SK-N-SH (cell line): ENCODE measurements at regions not wholly inside any gene's neighbourhood (a gene's known extent, or its start where the extent isn't known, plus 50 kb on each side); places are given as distances from the start of the nearest gene placed in this dataset.

Experiments used
- CTCF ChIP-seq: fragments of 200-600 bp; sonication (generic); IDR thresholded peaks from 2 replicates; pipeline ENCODE4 v1.6.1; 2017; ENCODE audit warnings: antibody characterized with exemption, mild to moderate bottlenecking, moderate library complexity
- EZH2phosphoT487 ChIP-seq: fragments of 200-600 bp; sonication (generic); IDR thresholded peaks from 2 replicates; pipeline ENCODE4 v1.6.1; 2017; ENCODE audit warnings: low read depth, mixed run types, mild to moderate bottlenecking, antibody characterized with exemption, moderate library complexity, borderline replicate concordance
- GATA2 ChIP-seq: sonication (generic); formaldehyde crosslinking; IDR thresholded peaks from 2 replicates; pipeline ENCODE4 v1.5.0; 2020; ENCODE audit warnings: mild to moderate bottlenecking, missing genetic modification reagents
- JUND ChIP-seq: IDR thresholded peaks from 2 replicates; pipeline ENCODE4 v1.4.0; 2012
- NRF1 ChIP-seq: IDR thresholded peaks from 2 replicates; pipeline ENCODE4 v1.6.1; 2012; ENCODE audit warnings: low read depth, mild to moderate bottlenecking, low read length
- POLR2AphosphoS5 ChIP-seq: IDR thresholded peaks from 2 replicates; pipeline ENCODE4 v1.6.1; 2012; ENCODE audit warnings: low read depth, low read length
- RAD21 ChIP-seq: IDR thresholded peaks from 2 replicates; pipeline ENCODE4 v1.6.1; 2012; ENCODE audit warnings: mild to moderate bottlenecking, low read length
- YY1 ChIP-seq: IDR thresholded peaks from 2 replicates; pipeline ENCODE4 v1.4.0; 2012; ENCODE audit warnings: low read depth, mild to moderate bottlenecking
- TF ChIP-seq, protein P1 (sequence below): IDR thresholded peaks from 2 replicates; pipeline ENCODE4; 2012

GRCh38 chr6:163695414-163695864 lies 280.9 kb downstream of the QKI start:
- no peak for TF ChIP-seq CTCF
- no peak for TF ChIP-seq JUND
- no peak for TF ChIP-seq POLR2AphosphoS5
- TF ChIP-seq EZH2phosphoT487 = no peak
- no peak for TF ChIP-seq YY1
- TF ChIP-seq NRF1 = no peak
- TF ChIP-seq, protein P1, sequence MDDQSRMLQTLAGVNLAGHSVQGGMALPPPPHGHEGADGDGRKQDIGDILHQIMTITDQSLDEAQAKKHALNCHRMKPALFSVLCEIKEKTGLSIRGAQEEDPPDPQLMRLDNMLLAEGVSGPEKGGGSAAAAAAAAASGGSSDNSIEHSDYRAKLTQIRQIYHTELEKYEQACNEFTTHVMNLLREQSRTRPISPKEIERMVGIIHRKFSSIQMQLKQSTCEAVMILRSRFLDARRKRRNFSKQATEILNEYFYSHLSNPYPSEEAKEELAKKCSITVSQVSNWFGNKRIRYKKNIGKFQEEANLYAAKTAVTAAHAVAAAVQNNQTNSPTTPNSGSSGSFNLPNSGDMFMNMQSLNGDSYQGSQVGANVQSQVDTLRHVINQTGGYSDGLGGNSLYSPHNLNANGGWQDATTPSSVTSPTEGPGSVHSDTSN = no peak
- TF ChIP-seq RAD21 = no peak
- TF ChIP-seq GATA2 = no peak
